ENCODE measurements at regions not wholly inside any gene's neighbourhood (a gene's known extent, or its start where the extent isn't known, plus 50 kb on each side); places are given as distances from the start of the nearest gene placed in this dataset.

DNA sequence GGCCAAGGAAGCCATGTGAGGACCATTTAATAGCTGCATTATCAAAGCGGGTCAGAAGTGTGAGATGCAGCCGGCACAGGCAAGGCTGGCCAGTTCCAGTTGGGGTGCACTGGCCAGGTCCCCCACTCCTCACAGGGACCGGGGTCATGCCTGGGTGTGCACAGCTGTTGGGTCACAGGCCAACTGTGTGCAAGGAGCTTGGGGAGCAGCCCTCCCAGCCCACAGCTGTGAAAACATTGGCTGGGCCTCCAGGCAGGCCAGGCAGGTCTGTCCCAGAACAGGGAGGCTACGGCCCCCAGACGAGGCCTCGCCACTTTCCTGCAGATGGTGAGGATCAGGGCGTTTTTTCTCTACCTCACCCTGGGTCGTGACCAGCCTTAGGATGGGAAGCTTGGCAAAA lies 521.0 kb downstream of the NTRK3 start:
- H3K14ac ChIP-seq (ENCODE audit: insufficient read length): no peak overlapping the region
- POLR2A ChIA-PET (ENCODE audit: partially characterized antibody): no interaction called here
- H2AFZ ChIP-seq (ENCODE audit: low read length): no peak overlapping the region
- CTCF ChIA-PET (ENCODE audit: partially characterized antibody): interaction anchor here (0.7 to 1.1 kb wide), 3 partner anchors 19 to 1546 kb away, joined by 3 read pairs; no protein-coding TSS in a partner anchor
- H3K4me3 ChIP-seq (ENCODE audit: extremely low read depth in 1 of 4, insufficient read depth in 2 of 4, low read depth in 3 of 4, low read length in 4 of 4): no peak overlapping the region
- H3K9me3 ChIP-seq (ENCODE audit: insufficient read depth in 2 of 2, low read depth in 1 of 2, low read length in 1 of 2): no peaks in the 10 kb centered on the region
- FAIRE-seq (no peak), DNase-seq (ENCODE audit: low read depth in 1 of 2, low spot score in 2 of 2) (no peak)
- H3K23me2 ChIP-seq (ENCODE audit: low read depth, low read length): no peaks in the 10 kb centered on the region
- H2BK12ac ChIP-seq (ENCODE audit: low read depth, low read length): no peak overlapping the region
- no peak overlapping the region for H2BK20ac ChIP-seq (ENCODE audit: low read length)
- no peak overlapping the region for H3K27ac ChIP-seq (ENCODE audit: low read depth, low read length)
- H4K91ac ChIP-seq (replicated peaks; ENCODE audit: insufficient read length, low read length): no peak overlapping the region
- H3K56ac ChIP-seq (replicated peaks; ENCODE audit: insufficient read length, low read depth, low read length): no peak overlapping the region
- TF ChIP-seq SIN3A (conservative IDR thresholded peaks at IDR 0.05 in 1 of 2, IDR thresholded peaks at IDR 0.05 in 1 of 2; ENCODE audit: low read depth in 1 of 2, low read length in 2 of 2): no peak
- TF ChIP-seq ZNF274 (IDR thresholded peaks at IDR 0.05; ENCODE audit: borderline replicate concordance, extremely low read depth, low read length): no peak
- TF ChIP-seq CEBPB (IDR thresholded peaks at IDR 0.05; ENCODE audit: low read depth, low read length): no peak
- TF ChIP-seq, protein P1, sequence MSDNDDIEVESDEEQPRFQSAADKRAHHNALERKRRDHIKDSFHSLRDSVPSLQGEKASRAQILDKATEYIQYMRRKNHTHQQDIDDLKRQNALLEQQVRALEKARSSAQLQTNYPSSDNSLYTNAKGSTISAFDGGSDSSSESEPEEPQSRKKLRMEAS (IDR thresholded peaks at IDR 0.05): no peak
- no peak for TF ChIP-seq NANOG (IDR thresholded peaks at IDR 0.05; ENCODE audit: insufficient read depth, low read depth, low read length, poor library complexity, severe bottlenecking)
- no peak for TF ChIP-seq KDM1A (IDR thresholded peaks at IDR 0.05; ENCODE audit: borderline replicate concordance, low read length)
- TF ChIP-seq CREB1 (IDR thresholded peaks at IDR 0.05): no peak
- no peak for TF ChIP-seq SRF (IDR thresholded peaks at IDR 0.05; ENCODE audit: low read depth, low read length)
- TF ChIP-seq ATF2 (IDR thresholded peaks at IDR 0.05; ENCODE audit: low read length): no peak
- no peak for TF ChIP-seq PHF8 (conservative IDR thresholded peaks at IDR 0.05; ENCODE audit: low read depth, low read length)
- no peak for TF ChIP-seq EP300 (IDR thresholded peaks at IDR 0.05; ENCODE audit: borderline replicate concordance in 1 of 2, low read depth in 2 of 2, low read length in 2 of 2)
- no peaks in the 10 kb centered on the region for H3K27me3 ChIP-seq (replicated peaks in 1 of 4; ENCODE audit: control insufficient read depth in 3 of 4, extremely low read depth in 1 of 4, insufficient read depth in 3 of 4, low read length in 3 of 4)
- no peaks in the 10 kb centered on the region for H4K20me1 ChIP-seq (replicated peaks in 1 of 2; ENCODE audit: control insufficient read depth in 1 of 2, insufficient read depth in 2 of 2, low read length in 2 of 2)
- no peaks in the 10 kb centered on the region for H3K79me1 ChIP-seq (ENCODE audit: low read depth, low read length)
- H2BK5ac ChIP-seq (ENCODE audit: low read depth, low read length): no peak overlapping the region
- H3K18ac ChIP-seq (ENCODE audit: extremely low read depth, low read length): no peak overlapping the region
- H2BK15ac ChIP-seq (ENCODE audit: low read length): no peak overlapping the region
- H3K4me1 ChIP-seq (replicated peaks in 1 of 4; ENCODE audit: control insufficient read depth in 3 of 4, insufficient read depth in 4 of 4, low read length in 3 of 4): no peaks in the 10 kb centered on the region
- no peak overlapping the region for H4K5ac ChIP-seq (ENCODE audit: insufficient read length, low read depth, low read length)
- H2AK5ac ChIP-seq (ENCODE audit: low read depth, low read length): no peak overlapping the region
- no peak overlapping the region for H3K9ac ChIP-seq (replicated peaks in 1 of 4; ENCODE audit: extremely low read depth in 1 of 4, low read depth in 3 of 4, low read length in 3 of 4)
- H3K36me3 ChIP-seq (ENCODE audit: control insufficient read depth in 2 of 4, insufficient read depth in 4 of 4, low read length in 3 of 4): no peaks in the 10 kb centered on the region
- H3K23ac ChIP-seq (ENCODE audit: insufficient read length): no peak overlapping the region
- no peak overlapping the region for H3K4me2 ChIP-seq (ENCODE audit: insufficient read depth in 1 of 2, low read depth in 2 of 2, low read length in 2 of 2)
- no peaks in the 10 kb centered on the region for H3K79me2 ChIP-seq (ENCODE audit: control insufficient read depth in 1 of 2, insufficient read depth in 2 of 2, low read length in 2 of 2)
- WGBS, 2 experiments (ENCODE audit: extremely low coverage in 1 of 2, insufficient coverage in 1 of 2, insufficient read length in 1 of 2, insufficient replicate concordance in 2 of 2, low coverage in 1 of 2, low lambda C conversion rate in 2 of 2, missing lambda C conversion rate in 1 of 2): 91% methylated on average over 8 of the region's 8 CpGs; no CpG with 5 or more reads in 1 of the 2 experiments
- no peak overlapping the region for H3K4ac ChIP-seq (replicated peaks; ENCODE audit: insufficient read length, low read depth, low read length)
- no peak overlapping the region for H2BK120ac ChIP-seq (replicated peaks; ENCODE audit: low read depth, low read length)
- H4K8ac ChIP-seq (ENCODE audit: extremely low read depth, insufficient read depth, low read length): peak overlapping the region; percentile 76; the same call in 1 of the 2 replicates
